ENCODE measurements at regions not wholly inside any gene's neighbourhood (a gene's known extent, or its start where the extent isn't known, plus 50 kb on each side); places are given as distances from the start of the nearest gene placed in this dataset.

DNA sequence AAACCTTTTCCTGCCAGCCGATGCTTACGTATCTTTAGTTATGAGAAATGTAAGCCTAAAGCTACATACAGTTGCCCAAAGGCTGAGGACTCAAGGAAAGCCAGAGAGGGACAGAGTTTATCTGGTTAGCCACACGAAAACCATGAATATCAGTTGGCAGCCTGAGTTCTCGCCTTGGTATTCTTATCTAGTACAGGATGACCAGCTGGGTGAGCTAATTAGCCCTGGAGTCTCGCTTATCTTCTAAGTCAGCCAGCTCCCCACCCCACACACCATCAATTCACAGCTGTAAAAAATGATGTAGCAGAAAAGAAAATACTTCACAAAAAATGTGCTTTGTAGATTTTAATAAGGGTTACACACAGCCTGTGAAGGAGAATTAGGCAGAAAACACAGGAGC, 617.5 kb upstream of the SOX11 start:
- DNase-seq (ENCODE audit: low read depth, low spot score) = no peak
- no peak overlapping the region for H3K4me3 ChIP-seq (ENCODE audit: low read depth, low read length)
- TF ChIP-seq, protein P1, sequence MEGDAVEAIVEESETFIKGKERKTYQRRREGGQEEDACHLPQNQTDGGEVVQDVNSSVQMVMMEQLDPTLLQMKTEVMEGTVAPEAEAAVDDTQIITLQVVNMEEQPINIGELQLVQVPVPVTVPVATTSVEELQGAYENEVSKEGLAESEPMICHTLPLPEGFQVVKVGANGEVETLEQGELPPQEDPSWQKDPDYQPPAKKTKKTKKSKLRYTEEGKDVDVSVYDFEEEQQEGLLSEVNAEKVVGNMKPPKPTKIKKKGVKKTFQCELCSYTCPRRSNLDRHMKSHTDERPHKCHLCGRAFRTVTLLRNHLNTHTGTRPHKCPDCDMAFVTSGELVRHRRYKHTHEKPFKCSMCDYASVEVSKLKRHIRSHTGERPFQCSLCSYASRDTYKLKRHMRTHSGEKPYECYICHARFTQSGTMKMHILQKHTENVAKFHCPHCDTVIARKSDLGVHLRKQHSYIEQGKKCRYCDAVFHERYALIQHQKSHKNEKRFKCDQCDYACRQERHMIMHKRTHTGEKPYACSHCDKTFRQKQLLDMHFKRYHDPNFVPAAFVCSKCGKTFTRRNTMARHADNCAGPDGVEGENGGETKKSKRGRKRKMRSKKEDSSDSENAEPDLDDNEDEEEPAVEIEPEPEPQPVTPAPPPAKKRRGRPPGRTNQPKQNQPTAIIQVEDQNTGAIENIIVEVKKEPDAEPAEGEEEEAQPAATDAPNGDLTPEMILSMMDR (IDR thresholded peaks at IDR 0.05; ENCODE audit: low read depth, low read length) = no peak
- in situ Hi-C loops (cut with HindIII; ENCODE audit: low sequenced_read_pairs) = no loop called here

DNA sequence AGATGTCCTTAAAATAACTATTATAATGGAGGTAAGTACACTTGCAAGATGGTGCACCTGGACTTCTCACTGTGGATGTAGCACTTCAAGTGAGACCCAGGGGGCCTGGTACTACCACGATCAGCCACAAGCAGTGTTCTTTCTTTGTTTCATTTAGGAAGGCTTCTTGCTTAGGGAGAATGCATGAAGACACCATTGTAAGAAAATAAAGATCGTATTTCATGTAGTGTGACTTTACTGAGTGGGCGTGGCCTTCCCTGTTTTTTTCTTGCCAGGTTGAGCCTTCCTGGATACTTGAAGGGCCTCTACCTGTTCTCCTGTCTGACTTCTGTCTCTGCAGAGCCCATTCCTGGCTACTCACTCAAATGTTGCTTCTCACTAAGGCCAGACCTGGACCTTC, 615.6 kb upstream of the SOX11 start:
- in situ Hi-C loops (cut with HindIII; ENCODE audit: low sequenced_read_pairs) = no loop called here
- TF ChIP-seq, protein P1 (IDR thresholded peaks at IDR 0.05; ENCODE audit: low read depth, low read length) = no peak
- DNase-seq (ENCODE audit: low read depth, low spot score) = no peak
- no peak overlapping the region for H3K4me3 ChIP-seq (ENCODE audit: low read depth, low read length)

DNA sequence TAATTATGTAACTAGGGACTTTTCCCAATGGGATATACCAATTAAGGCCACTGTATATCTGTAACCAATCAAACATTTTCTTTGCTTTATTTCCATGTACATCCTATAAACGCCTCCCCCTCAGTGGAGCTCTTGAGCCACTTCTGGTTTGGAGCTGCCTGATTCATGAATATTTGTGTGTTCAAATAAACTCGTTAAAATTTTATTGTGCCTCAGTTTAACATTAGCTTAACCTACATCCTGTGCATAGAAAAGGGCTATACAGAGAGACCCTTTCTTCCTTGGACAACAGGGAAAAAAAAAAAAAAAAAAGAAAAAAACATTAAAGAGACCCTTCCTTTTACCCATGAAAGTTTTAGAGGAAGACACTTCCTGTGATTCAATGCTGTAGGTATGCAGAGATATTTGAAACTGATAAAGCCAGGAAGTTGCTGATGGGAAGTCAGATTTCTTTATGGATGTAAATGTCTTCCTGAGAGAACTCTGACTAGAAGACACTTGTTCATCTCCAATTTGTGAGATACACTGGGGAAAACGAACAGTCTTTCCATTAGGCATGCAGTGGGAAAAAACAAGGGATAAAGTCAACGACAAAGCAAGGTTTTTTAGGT, 614.6 kb upstream of the SOX11 start:
- in situ Hi-C loops (cut with HindIII; ENCODE audit: low sequenced_read_pairs) = no loop called here
- no peak overlapping the region for H3K4me3 ChIP-seq (ENCODE audit: low read depth, low read length)
- DNase-seq (ENCODE audit: low read depth, low spot score) = peak; percentile 39
- TF ChIP-seq, protein P1 (IDR thresholded peaks at IDR 0.05; ENCODE audit: low read depth, low read length) = peak; percentile 32

DNA sequence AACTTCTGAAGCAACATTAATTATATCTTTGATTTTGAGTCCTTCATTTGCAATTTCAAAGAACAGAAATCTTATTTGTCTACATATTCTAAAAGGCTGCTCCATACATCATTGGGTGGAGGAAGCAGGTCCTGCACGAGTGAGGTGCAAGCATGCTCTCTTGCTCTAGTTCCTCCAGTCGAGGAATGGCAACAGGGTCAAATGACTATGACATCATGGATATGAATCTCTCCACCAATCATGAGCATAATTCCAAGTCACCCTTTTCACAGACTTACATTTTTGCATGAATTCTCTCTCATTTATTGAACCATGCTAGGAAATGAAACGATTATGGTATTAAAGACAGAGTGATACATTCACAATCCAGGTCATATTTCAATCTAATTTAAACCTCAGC, 608.8 kb upstream of the SOX11 start:
- no peak overlapping the region for H3K4me3 ChIP-seq (ENCODE audit: low read depth, low read length)
- no peak for DNase-seq (ENCODE audit: low read depth, low spot score)
- in situ Hi-C loops (cut with HindIII; ENCODE audit: low sequenced_read_pairs) = no loop called here
- TF ChIP-seq, protein P1 (IDR thresholded peaks at IDR 0.05; ENCODE audit: low read depth, low read length) = no peak

DNA sequence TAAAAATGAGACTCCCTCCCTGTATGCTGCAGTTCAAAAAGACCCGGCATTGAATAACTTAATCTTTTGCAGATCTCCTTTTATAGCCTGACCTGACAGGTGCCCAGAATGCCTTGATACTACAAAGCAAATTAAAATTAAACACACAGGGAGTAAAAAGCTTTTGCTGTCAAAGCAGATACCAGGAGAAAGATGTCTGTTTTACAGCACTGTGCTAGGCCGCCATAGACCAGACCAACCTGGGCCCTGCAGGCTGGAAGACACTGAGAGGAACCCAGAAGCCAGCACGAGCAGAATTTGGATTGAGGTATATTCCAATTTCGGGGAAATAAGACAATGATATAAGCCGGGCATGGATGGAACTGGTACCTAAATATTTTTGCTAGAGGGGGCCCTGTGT, 602.8 kb upstream of the SOX11 start:
- in situ Hi-C loops (cut with HindIII; ENCODE audit: low sequenced_read_pairs) = no loop called here
- TF ChIP-seq, protein P1 (IDR thresholded peaks at IDR 0.05; ENCODE audit: low read depth, low read length) = no peak
- DNase-seq (ENCODE audit: low read depth, low spot score) = no peak
- H3K4me3 ChIP-seq (ENCODE audit: low read depth, low read length) = no peak overlapping the region

DNA sequence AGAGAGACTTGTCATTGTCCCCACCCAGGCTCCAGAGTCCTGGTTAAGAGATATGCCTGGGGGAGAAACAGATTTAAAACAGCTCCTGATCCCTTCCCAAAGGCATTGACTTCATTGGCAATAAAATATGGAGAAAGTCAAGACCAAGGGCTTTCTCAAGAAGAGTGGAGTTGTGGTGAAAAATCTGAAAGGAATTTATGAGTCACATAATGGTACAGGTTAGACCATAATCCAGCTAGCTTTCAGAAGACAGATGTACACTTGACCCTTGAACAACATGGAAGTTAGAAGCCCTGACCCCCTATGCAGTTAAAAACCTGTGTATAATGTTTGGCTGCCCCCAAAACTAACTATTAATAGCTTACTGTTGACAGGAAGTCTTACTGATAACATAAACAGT, 599.1 kb upstream of the SOX11 start:
- in situ Hi-C loops (cut with HindIII; ENCODE audit: low sequenced_read_pairs) = no loop called here
- TF ChIP-seq, protein P1 (IDR thresholded peaks at IDR 0.05; ENCODE audit: low read depth, low read length) = no peak
- H3K4me3 ChIP-seq (ENCODE audit: low read depth, low read length) = no peak overlapping the region
- DNase-seq (ENCODE audit: low read depth, low spot score) = peak; percentile 17

DNA sequence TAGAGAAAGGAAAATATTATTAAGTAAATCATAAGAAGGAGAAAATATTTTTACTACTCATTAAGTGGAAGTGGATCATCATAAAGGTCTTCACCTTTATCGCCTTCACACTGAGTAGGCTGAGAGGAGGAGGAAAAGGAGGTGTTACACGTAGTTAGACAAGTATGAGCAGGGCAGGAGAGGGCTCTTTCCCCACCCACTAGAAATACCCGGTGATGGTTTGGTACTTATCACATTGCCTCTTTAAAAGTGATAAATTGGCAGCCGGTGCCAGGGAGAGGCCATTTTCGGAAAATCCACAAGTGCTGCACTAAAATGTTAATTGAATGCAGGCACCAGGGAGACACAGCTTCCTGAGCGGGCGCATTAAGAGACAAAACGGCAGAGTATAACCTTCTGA, 598.7 kb upstream of the SOX11 start:
- in situ Hi-C loops (cut with HindIII; ENCODE audit: low sequenced_read_pairs) = no loop called here
- no peak for DNase-seq (ENCODE audit: low read depth, low spot score)
- TF ChIP-seq, protein P1 (IDR thresholded peaks at IDR 0.05; ENCODE audit: low read depth, low read length) = no peak
- H3K4me3 ChIP-seq (ENCODE audit: low read depth, low read length) = no peak overlapping the region
